Trophoblast cell (in vitro differentiated cells and primary cell): ENCODE measurements at regions not wholly inside any gene's neighbourhood (a gene's known extent, or its start where the extent isn't known, plus 50 kb on each side); places are given as distances from the start of the nearest gene placed in this dataset.

Source experiments
- DNase-seq, 2 donors: peaks; one replicate each; pipeline ENCODE4 v3.0.0-alpha.2; 2016
- H2AFZ ChIP-seq: 2 replicates; pipeline ENCODE4 v1.6.1; 2013; ENCODE audit warnings: low read length, moderate library complexity, mild to moderate bottlenecking; ENCODE audit not compliant: insufficient read depth, poor library complexity
- H2AK5ac ChIP-seq: 2 replicates; pipeline ENCODE4 v1.6.1; 2013; ENCODE audit warnings: mild to moderate bottlenecking, low read length
- H2BK120ac ChIP-seq: 2 replicates; pipeline ENCODE4 v1.6.1; 2013; ENCODE audit warnings: low read length, mild to moderate bottlenecking, moderate library complexity; ENCODE audit not compliant: insufficient read depth, poor library complexity
- H2BK12ac ChIP-seq: 2 replicates; pipeline ENCODE4 v1.6.1; 2013; ENCODE audit warnings: mild to moderate bottlenecking, low read length, moderate library complexity
- H2BK5ac ChIP-seq: 2 replicates; pipeline ENCODE4 v1.6.1; 2013; ENCODE audit warnings: low read length, low read depth, moderate library complexity, mild to moderate bottlenecking; ENCODE audit not compliant: poor library complexity
- H3K14ac ChIP-seq: 2 replicates; pipeline ENCODE4 v1.6.1; 2013; ENCODE audit warnings: mild to moderate bottlenecking, low read length
- H3K18ac ChIP-seq: 2 replicates; pipeline ENCODE4 v1.6.1; 2013; ENCODE audit warnings: mild to moderate bottlenecking, low read length
- H3K23ac ChIP-seq: 2 replicates; pipeline ENCODE4 v1.6.1; 2013; ENCODE audit warnings: low read length
- H3K27ac ChIP-seq: 2 replicates; pipeline ENCODE4 v1.5.1; 2013; ENCODE audit warnings: low read depth, mild to moderate bottlenecking, inconsistent platforms, low read length, moderate library complexity
- H3K27me3 ChIP-seq: 2 replicates; pipeline ENCODE4 v1.6.1; 2013; ENCODE audit warnings: inconsistent platforms, mild to moderate bottlenecking, low read length, moderate library complexity; ENCODE audit not compliant: insufficient read depth
- H3K36me3 ChIP-seq, 2 experiments: 1 replicate in 1 of 2; 2 replicates in 1 of 2; pipeline ENCODE4 v1.6.1; 2013; ENCODE audit warnings: low read length in 2 of 2, mild to moderate bottlenecking in 2 of 2, moderate library complexity in 1 of 2; ENCODE audit not compliant: insufficient read depth in 2 of 2, control insufficient read depth in 1 of 2
- H3K4ac ChIP-seq: 2 replicates; pipeline ENCODE4 v1.6.1; 2013; ENCODE audit warnings: low read depth, mild to moderate bottlenecking, low read length, moderate library complexity
- H3K4me1 ChIP-seq, 2 experiments: 1 replicate in 1 of 2; 2 replicates in 1 of 2; pipeline ENCODE4 v1.6.1; 2013; ENCODE audit warnings: low read length in 2 of 2, mild to moderate bottlenecking in 2 of 2, moderate library complexity in 1 of 2; ENCODE audit not compliant: insufficient read depth in 2 of 2, control insufficient read depth in 1 of 2
- H3K4me2 ChIP-seq: 2 replicates; pipeline ENCODE4 v1.6.1; 2013; ENCODE audit warnings: inconsistent platforms, mild to moderate bottlenecking, low read length, moderate library complexity
- H3K4me3 ChIP-seq: 2 replicates; pipeline ENCODE4 v1.5.1; 2013; ENCODE audit warnings: mild to moderate bottlenecking, low read depth, low read length, inconsistent platforms
- H3K79me1 ChIP-seq: one replicate; pipeline ENCODE4 v1.6.1; 2013; ENCODE audit warnings: low read length
- H3K79me2 ChIP-seq: 2 replicates; pipeline ENCODE4 v1.6.1; 2013; ENCODE audit warnings: low read length, mild to moderate bottlenecking; ENCODE audit not compliant: control insufficient read depth, insufficient read depth, poor library complexity
- H3K9ac ChIP-seq: 2 replicates; pipeline ENCODE4 v1.6.1; 2013; ENCODE audit warnings: mild to moderate bottlenecking, low read length
- H3K9me3 ChIP-seq: 2 replicates; pipeline ENCODE4 v1.6.1; 2013; ENCODE audit warnings: low read depth, mild to moderate bottlenecking, control low read depth, inconsistent platforms, low read length; ENCODE audit not compliant: insufficient read depth
- H4K12ac ChIP-seq: 2 replicates; pipeline ENCODE4 v1.6.1; 2013; ENCODE audit warnings: low read depth, mild to moderate bottlenecking, low read length, moderate library complexity
- H4K8ac ChIP-seq: 2 replicates; pipeline ENCODE4 v1.6.1; 2013; ENCODE audit warnings: low read depth, mild to moderate bottlenecking, low read length, moderate library complexity
- H4K91ac ChIP-seq: one replicate; pipeline ENCODE4 v1.6.1; 2013; ENCODE audit warnings: low read depth, mild to moderate bottlenecking, low read length, moderate library complexity
- WGBS: extraction: QIAGEN DNeasy Blood & Tissue Kit; methylation state at CpG from one replicate; pipeline ENCODE4 v1.1.7; 2013; ENCODE audit warnings: missing lambda C conversion rate; ENCODE audit not compliant: insufficient read length, insufficient coverage; ENCODE audit errors: extremely low coverage; 5-methylcytosine and 5-hydroxymethylcytosine counted together

GRCh38 chr6:141587482-141588266 is 545.1 kb upstream of the GJE1 start:
- Histone ChIP-seq H3K18ac (peak overlapping the region; percentile 79), H3K27me3 (no peaks in the 10 kb centered on the region), H4K91ac (peak overlapping the region; percentile 90), H4K12ac (no peak overlapping the region), H3K4me1 (peaks cover 0 to 4% of the 10 kb centered on the region in 2 experiments), H3K79me1 (peaks cover 4% of the 10 kb centered on the region), H3K4me2 (no peak overlapping the region), H2AFZ (no peak overlapping the region), H3K14ac (peak overlapping the region; percentile 95), H3K79me2 (peaks cover 2% of the 10 kb centered on the region), H2BK120ac (peak overlapping the region; percentile 98), H3K27ac (peak overlapping the region; percentile 12), H3K4ac (peak overlapping the region; percentile 84), H2AK5ac (no peak overlapping the region), H3K9ac (no peak overlapping the region), H3K23ac (no peak overlapping the region), H3K9me3 (peaks cover 2% of the 10 kb centered on the region), H3K4me3 (no peak overlapping the region), H3K36me3 (peaks cover 3 to 4% of the 10 kb centered on the region in 2 experiments), H2BK12ac (peak overlapping the region; percentile 98), H2BK5ac (peak overlapping the region; percentile 93), H4K8ac (peak overlapping the region; percentile 85)
- peak; percentile 58 to 94 for DNase-seq
- no CpG with 5 or more reads among the region's 4 CpGs for WGBS

- H3K9ac ChIP-seq: no peak overlapping the region
- H3K36me3 ChIP-seq: no peaks in the 10 kb centered on the region
- H3K18ac ChIP-seq: no peak overlapping the region
- no peak overlapping the region for H2AK5ac ChIP-seq
- no peak overlapping the region for H4K12ac ChIP-seq
- no peak overlapping the region for H3K27ac ChIP-seq
- no peak overlapping the region for H3K4ac ChIP-seq
- H3K9me3 ChIP-seq: no peaks in the 10 kb centered on the region
- H2AFZ ChIP-seq: no peak overlapping the region
- H3K79me2 ChIP-seq: no peaks in the 10 kb centered on the region
- H2BK5ac ChIP-seq: no peak overlapping the region
- DNase-seq: no peak
- no peak overlapping the region for H2BK120ac ChIP-seq
- H3K4me2 ChIP-seq: no peak overlapping the region
- H2BK12ac ChIP-seq: no peak overlapping the region
- no peak overlapping the region for H4K91ac ChIP-seq
- H3K23ac ChIP-seq: no peak overlapping the region
- H3K27me3 ChIP-seq: no peaks in the 10 kb centered on the region
- no peak overlapping the region for H3K14ac ChIP-seq
- no peak overlapping the region for H4K8ac ChIP-seq
- H3K79me1 ChIP-seq: no peaks in the 10 kb centered on the region
- WGBS: no CpG with 5 or more reads among the region's 2 CpGs
- no peaks in the 10 kb centered on the region for H3K4me1 ChIP-seq
- no peak overlapping the region for H3K4me3 ChIP-seq
These were observed 551.7 kb upstream of the GJE1 start for GRCh38 chr6:141580988-141581552.

GRCh38 chr6:141580131-141580530 is 552.6 kb upstream of the GJE1 start:
- Histone ChIP-seq H3K4ac (no peak overlapping the region), H3K9ac (no peak overlapping the region)
- WGBS: no CpG with 5 or more reads among the region's 4 CpGs

GRCh38 chr6:141576751-141577150 is 556.0 kb upstream of the GJE1 start:
- no peaks in the 10 kb centered on the region for H3K9me3 ChIP-seq
- H3K23ac ChIP-seq: no peak overlapping the region
- no peak overlapping the region for H3K4me3 ChIP-seq
- no peak overlapping the region for H2BK5ac ChIP-seq
- H4K91ac ChIP-seq: no peak overlapping the region
- H3K4me2 ChIP-seq: no peak overlapping the region
- H3K79me1 ChIP-seq: no peaks in the 10 kb centered on the region
- H4K12ac ChIP-seq: no peak overlapping the region
- H2AFZ ChIP-seq: no peak overlapping the region
- no peaks in the 10 kb centered on the region for H3K79me2 ChIP-seq
- no peak overlapping the region for H3K4ac ChIP-seq
- no peak overlapping the region for H2AK5ac ChIP-seq
- H3K14ac ChIP-seq: no peak overlapping the region
- H3K36me3 ChIP-seq: no peaks in the 10 kb centered on the region
- no peak overlapping the region for H2BK120ac ChIP-seq
- H3K18ac ChIP-seq: no peak overlapping the region
- no peak overlapping the region for H4K8ac ChIP-seq
- H3K4me1 ChIP-seq: no peaks in the 10 kb centered on the region
- no peaks in the 10 kb centered on the region for H3K27me3 ChIP-seq
- H3K27ac ChIP-seq: no peak overlapping the region
- DNase-seq: no peak
- H3K9ac ChIP-seq: no peak overlapping the region
- H2BK12ac ChIP-seq: no peak overlapping the region

More at GRCh38 chr6:141580131-141580530, 552.6 kb upstream of the GJE1 start:
- H2BK120ac ChIP-seq: no peak overlapping the region
- H3K36me3 ChIP-seq: no peaks in the 10 kb centered on the region
- no peak overlapping the region for H4K8ac ChIP-seq
- H3K4me1 ChIP-seq: no peaks in the 10 kb centered on the region
- no peaks in the 10 kb centered on the region for H3K79me1 ChIP-seq
- no peak for DNase-seq
- no peak overlapping the region for H2BK12ac ChIP-seq
- no peak overlapping the region for H2AFZ ChIP-seq
- H4K12ac ChIP-seq: no peak overlapping the region
- H3K27me3 ChIP-seq: no peaks in the 10 kb centered on the region
- H3K18ac ChIP-seq: no peak overlapping the region
- no peak overlapping the region for H3K23ac ChIP-seq
- H3K4me2 ChIP-seq: no peak overlapping the region
- no peaks in the 10 kb centered on the region for H3K9me3 ChIP-seq
- H2AK5ac ChIP-seq: no peak overlapping the region
- no peaks in the 10 kb centered on the region for H3K79me2 ChIP-seq
- H3K14ac ChIP-seq: no peak overlapping the region
- no peak overlapping the region for H2BK5ac ChIP-seq
- H4K91ac ChIP-seq: no peak overlapping the region
- H3K4me3 ChIP-seq: no peak overlapping the region
- H3K27ac ChIP-seq: no peak overlapping the region
